Peyer's patch (tissue), 4 donors: ENCODE measurements at regions not wholly inside any gene's neighbourhood (a gene's known extent, or its start where the extent isn't known, plus 50 kb on each side); places are given as distances from the start of the nearest gene placed in this dataset.

Source experiments
- POLR2A ChIP-seq, 2 donors: fragments of 450-650 bp; IDR thresholded peaks; one replicate each; pipeline ENCODE4 v1.5.1; 2017; ENCODE audit warnings: antibody characterized with exemption in 2 of 2, mild to moderate bottlenecking in 2 of 2, moderate library complexity in 2 of 2
- TF ChIP-seq, protein P1 (sequence below), 6 experiments: fragments of 450-650 bp in 4 of 6; fragments of 200-600 bp in 2 of 6; sonication (generic) in 1 of 6; IDR thresholded peaks; one replicate each; pipeline ENCODE4 v1.5.1; 2017 to 2019; ENCODE audit warnings: antibody characterized with exemption in 6 of 6, mild to moderate bottlenecking in 3 of 6, moderate library complexity in 1 of 6

DNA sequence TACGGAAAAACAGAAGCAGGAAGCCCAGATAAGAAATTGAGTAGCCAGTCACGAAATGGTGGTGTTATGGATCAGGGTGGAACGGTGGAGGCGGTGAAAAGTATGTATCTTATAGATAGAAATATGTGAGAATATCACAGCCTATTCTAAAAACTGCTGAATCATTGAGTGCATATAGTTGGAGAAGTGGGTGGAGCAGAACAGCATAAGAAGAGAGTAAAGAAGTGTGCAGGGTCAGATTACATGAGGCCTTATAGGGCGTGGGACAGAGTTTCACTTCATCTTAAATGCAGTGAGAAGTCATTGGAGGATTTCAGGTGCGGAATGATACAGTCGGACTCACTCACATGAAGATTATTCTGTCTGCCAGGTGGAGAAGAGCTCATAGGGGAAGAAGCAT lies 293.1 kb downstream of the TRIML1 start:
- TF ChIP-seq, protein P1, sequence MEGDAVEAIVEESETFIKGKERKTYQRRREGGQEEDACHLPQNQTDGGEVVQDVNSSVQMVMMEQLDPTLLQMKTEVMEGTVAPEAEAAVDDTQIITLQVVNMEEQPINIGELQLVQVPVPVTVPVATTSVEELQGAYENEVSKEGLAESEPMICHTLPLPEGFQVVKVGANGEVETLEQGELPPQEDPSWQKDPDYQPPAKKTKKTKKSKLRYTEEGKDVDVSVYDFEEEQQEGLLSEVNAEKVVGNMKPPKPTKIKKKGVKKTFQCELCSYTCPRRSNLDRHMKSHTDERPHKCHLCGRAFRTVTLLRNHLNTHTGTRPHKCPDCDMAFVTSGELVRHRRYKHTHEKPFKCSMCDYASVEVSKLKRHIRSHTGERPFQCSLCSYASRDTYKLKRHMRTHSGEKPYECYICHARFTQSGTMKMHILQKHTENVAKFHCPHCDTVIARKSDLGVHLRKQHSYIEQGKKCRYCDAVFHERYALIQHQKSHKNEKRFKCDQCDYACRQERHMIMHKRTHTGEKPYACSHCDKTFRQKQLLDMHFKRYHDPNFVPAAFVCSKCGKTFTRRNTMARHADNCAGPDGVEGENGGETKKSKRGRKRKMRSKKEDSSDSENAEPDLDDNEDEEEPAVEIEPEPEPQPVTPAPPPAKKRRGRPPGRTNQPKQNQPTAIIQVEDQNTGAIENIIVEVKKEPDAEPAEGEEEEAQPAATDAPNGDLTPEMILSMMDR (IDR thresholded peaks at IDR 0.05), result no peak
- no peak for TF ChIP-seq POLR2A (IDR thresholded peaks at IDR 0.05)
